DND-41 (cell line): ENCODE measurements at regions not wholly inside any gene's neighbourhood (a gene's known extent, or its start where the extent isn't known, plus 50 kb on each side); places are given as distances from the start of the nearest gene placed in this dataset.

ENCODE experiments used
- ATAC-seq: fragments of 200-7000 bp; cut with Tn5 transposase; 3 replicates; pipeline ENCODE4 v1.9.1; 2021; ENCODE audit warnings: low read depth; ENCODE audit not compliant: insufficient read depth
- DNase-seq: peaks from one replicate; pipeline ENCODE4 v3.0.0-alpha.2; 2020
- H2AFZ ChIP-seq: 2 replicates; pipeline ENCODE4 v1.6.0; 2012; ENCODE audit warnings: low read depth, low read length
- H3K27ac ChIP-seq: 2 replicates; pipeline ENCODE4 v1.5.1; 2012; ENCODE audit warnings: low read length, inconsistent platforms
- H3K27me3 ChIP-seq: fragments of 200-600 bp; sonication (generic); 2 replicates; pipeline ENCODE4 v1.6.0; 2012; ENCODE audit warnings: low read length, mild to moderate bottlenecking, inconsistent platforms; ENCODE audit not compliant: insufficient read depth, poor library complexity
- H3K36me3 ChIP-seq: 2 replicates; pipeline ENCODE4 v1.5.1; 2012; ENCODE audit warnings: low read length, inconsistent platforms; ENCODE audit not compliant: insufficient read depth
- H3K4me1 ChIP-seq: 2 replicates; pipeline ENCODE4 v1.5.1; 2012; ENCODE audit warnings: mild to moderate bottlenecking, low read length; ENCODE audit not compliant: insufficient read depth
- H3K4me2 ChIP-seq: 2 replicates; pipeline ENCODE4 v1.6.0; 2012; ENCODE audit warnings: mild to moderate bottlenecking, moderate library complexity, low read length, inconsistent platforms; ENCODE audit not compliant: insufficient read depth
- H3K4me3 ChIP-seq, 2 experiments: fragments of 200-600 bp in 1 of 2; shearing (Covaris generic) in 1 of 2; 2 replicates each; pipeline ENCODE4 v1.5.1; 2012 to 2016; ENCODE audit warnings: inconsistent platforms in 2 of 2, low read length in 2 of 2, mild to moderate bottlenecking in 2 of 2, low read depth in 1 of 2, moderate library complexity in 1 of 2
- H3K79me2 ChIP-seq: 2 replicates; pipeline ENCODE4 v1.6.0; 2012; ENCODE audit warnings: low read length, inconsistent platforms; ENCODE audit not compliant: insufficient read depth
- H3K9ac ChIP-seq: 2 replicates; pipeline ENCODE4 v1.6.0; 2012; ENCODE audit warnings: low read depth, mild to moderate bottlenecking, inconsistent platforms, low read length, moderate library complexity
- H3K9me3 ChIP-seq: 2 replicates; pipeline ENCODE4 v1.5.1; 2012; ENCODE audit warnings: low read length, moderate library complexity, mild to moderate bottlenecking, inconsistent platforms; ENCODE audit not compliant: insufficient read depth, severe bottlenecking
- H4K20me1 ChIP-seq: 2 replicates; pipeline ENCODE4 v1.6.0; 2012; ENCODE audit warnings: low read length; ENCODE audit not compliant: insufficient read depth
- EZH2 ChIP-seq: IDR thresholded peaks from 3 replicates; pipeline ENCODE4 v1.6.1; 2012; ENCODE audit warnings: borderline replicate concordance, low read depth, mild to moderate bottlenecking, moderate library complexity, low read length, inconsistent platforms; ENCODE audit not compliant: severe bottlenecking
- TF ChIP-seq, protein P1 (sequence below): IDR thresholded peaks from 2 replicates; pipeline ENCODE4 v1.5.1; 2012; ENCODE audit warnings: borderline replicate concordance, low read length, moderate library complexity, mild to moderate bottlenecking; ENCODE audit not compliant: poor library complexity, severe bottlenecking; ENCODE audit errors: extremely low read depth

GRCh38 chr10:78176320-78177317 is 143.0 kb downstream of the RPS24 start:
- DNase-seq (no peak), ATAC-seq (no peak)
- Histone ChIP-seq H3K27ac (no peak overlapping the region), H3K4me1 (no peaks in the 10 kb centered on the region), H3K36me3 (no peaks in the 10 kb centered on the region), H3K4me3 (no peak overlapping the region), H3K9ac (no peak overlapping the region), H4K20me1 (peaks cover 8% of the 10 kb centered on the region; the same call in 1 of the 2 replicates), H2AFZ (no peak overlapping the region), H3K9me3 (no peaks in the 10 kb centered on the region), H3K27me3 (peaks cover 7% of the 10 kb centered on the region), H3K4me2 (no peak overlapping the region), H3K79me2 (no peaks in the 10 kb centered on the region)
- TF ChIP-seq, protein P1, sequence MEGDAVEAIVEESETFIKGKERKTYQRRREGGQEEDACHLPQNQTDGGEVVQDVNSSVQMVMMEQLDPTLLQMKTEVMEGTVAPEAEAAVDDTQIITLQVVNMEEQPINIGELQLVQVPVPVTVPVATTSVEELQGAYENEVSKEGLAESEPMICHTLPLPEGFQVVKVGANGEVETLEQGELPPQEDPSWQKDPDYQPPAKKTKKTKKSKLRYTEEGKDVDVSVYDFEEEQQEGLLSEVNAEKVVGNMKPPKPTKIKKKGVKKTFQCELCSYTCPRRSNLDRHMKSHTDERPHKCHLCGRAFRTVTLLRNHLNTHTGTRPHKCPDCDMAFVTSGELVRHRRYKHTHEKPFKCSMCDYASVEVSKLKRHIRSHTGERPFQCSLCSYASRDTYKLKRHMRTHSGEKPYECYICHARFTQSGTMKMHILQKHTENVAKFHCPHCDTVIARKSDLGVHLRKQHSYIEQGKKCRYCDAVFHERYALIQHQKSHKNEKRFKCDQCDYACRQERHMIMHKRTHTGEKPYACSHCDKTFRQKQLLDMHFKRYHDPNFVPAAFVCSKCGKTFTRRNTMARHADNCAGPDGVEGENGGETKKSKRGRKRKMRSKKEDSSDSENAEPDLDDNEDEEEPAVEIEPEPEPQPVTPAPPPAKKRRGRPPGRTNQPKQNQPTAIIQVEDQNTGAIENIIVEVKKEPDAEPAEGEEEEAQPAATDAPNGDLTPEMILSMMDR = no peak
- TF ChIP-seq EZH2 = no peak

DNA sequence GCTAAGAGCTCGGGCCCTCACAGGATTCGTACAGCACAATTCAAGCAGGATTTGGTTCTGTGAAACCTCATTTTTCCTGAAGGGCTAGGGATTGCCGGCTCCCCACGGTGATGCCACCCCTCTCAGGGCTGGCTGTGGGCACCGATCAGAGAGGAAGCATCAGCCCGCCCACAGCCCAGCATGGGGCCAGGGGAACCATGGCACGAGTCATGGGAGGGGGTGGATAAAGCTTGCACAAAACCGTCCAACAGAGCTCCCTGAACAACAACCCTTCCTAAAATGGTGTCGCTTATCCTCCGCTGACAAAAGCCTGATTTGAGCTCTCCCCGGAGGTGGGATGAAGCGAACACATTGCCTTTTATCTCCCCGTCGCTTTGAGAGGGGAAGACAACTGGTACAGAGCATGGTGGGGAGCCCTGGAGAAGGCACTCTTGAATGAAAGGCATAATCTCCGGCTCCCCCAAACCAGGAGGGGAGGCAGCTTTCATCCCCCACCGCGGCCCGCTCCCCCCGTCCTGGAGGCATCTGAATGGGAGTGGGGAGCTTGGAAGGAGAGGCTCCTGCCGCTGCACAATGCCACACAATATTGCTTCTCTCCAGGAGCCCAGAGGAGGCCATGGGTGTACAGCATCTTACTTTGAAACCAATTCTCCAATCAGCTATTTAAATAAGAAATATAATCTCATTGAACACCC is 144.0 kb downstream of the RPS24 start:
- ATAC-seq = no peak
- no peaks in the 10 kb centered on the region for H3K9me3 ChIP-seq
- H3K4me2 ChIP-seq = no peak overlapping the region
- no peak overlapping the region for H2AFZ ChIP-seq
- no peaks in the 10 kb centered on the region for H3K79me2 ChIP-seq
- H3K27ac ChIP-seq = no peak overlapping the region
- peaks cover 3% of the 10 kb centered on the region for H3K27me3 ChIP-seq
- H3K4me1 ChIP-seq = no peaks in the 10 kb centered on the region
- H4K20me1 ChIP-seq = peaks cover 8% of the 10 kb centered on the region; the same call in 1 of the 2 replicates
- DNase-seq = no peak
- H3K36me3 ChIP-seq = no peaks in the 10 kb centered on the region
- no peak overlapping the region for H3K9ac ChIP-seq
- no peak overlapping the region for H3K4me3 ChIP-seq
- TF ChIP-seq, protein P1 = no peak
- TF ChIP-seq EZH2 = no peak

DNA sequence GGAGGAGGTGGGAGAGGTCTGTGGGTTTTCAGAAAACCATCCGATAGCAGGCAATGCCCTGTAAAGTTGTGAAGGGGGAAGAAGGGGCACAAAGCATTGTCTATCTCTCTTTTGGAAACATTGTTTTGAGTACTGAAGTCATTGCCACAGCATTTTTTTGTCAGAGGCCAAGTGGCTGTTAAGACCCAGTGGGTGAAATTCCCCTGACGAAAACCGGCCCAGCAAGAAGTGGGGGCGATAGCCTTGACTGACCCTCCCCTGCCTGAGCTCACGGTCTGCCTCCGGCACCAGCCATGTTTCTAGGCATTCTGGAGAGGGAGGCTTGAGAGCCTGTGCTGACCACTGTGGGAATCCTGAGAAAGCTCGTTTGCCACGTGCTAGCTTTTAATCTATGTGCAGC is 144.7 kb downstream of the RPS24 start:
- Histone ChIP-seq H4K20me1 (peaks cover 8% of the 10 kb centered on the region; the same call in 1 of the 2 replicates), H3K27me3 (peaks cover 3% of the 10 kb centered on the region), H3K4me1 (no peaks in the 10 kb centered on the region), H3K27ac (no peak overlapping the region), H3K4me2 (no peak overlapping the region), H3K9me3 (no peaks in the 10 kb centered on the region), H3K4me3 (no peak overlapping the region), H2AFZ (no peak overlapping the region), H3K36me3 (no peaks in the 10 kb centered on the region), H3K79me2 (no peaks in the 10 kb centered on the region), H3K9ac (no peak overlapping the region)
- ATAC-seq (no peak), DNase-seq (no peak)
- TF ChIP-seq EZH2 = no peak
- TF ChIP-seq, protein P1 = no peak
